ENCODE measurements at regions not wholly inside any gene's neighbourhood (a gene's known extent, or its start where the extent isn't known, plus 50 kb on each side); places are given as distances from the start of the nearest gene placed in this dataset.

GRCh38 chr13:80100636-80101035 is 240.3 kb downstream of the SPRY2 start:
- no peak for TF ChIP-seq CTCF (IDR thresholded peaks at IDR 0.05)
- no peak for TF ChIP-seq POLR2A (IDR thresholded peaks at IDR 0.05)
